ENCODE measurements at regions not wholly inside any gene's neighbourhood (a gene's known extent, or its start where the extent isn't known, plus 50 kb on each side); places are given as distances from the start of the nearest gene placed in this dataset.
"Not testable (repeated sequence)": the region's sequence is repeated elsewhere in the genome, so short reads cannot be mapped to it uniquely, and the experiment has no call there.

- DNase-seq, result no peak
Observed at GRCh38 chr18:43888598-43888997, 611.3 kb upstream of the SYT4 start.

- no peak for DNase-seq
Observed at GRCh38 chr18:43893001-43893637, 615.8 kb upstream of the SYT4 start.

- no peak for DNase-seq
Observed at GRCh38 chr18:43904209-43904837, 627.0 kb upstream of the SYT4 start.

- no peak for DNase-seq
Observed at GRCh38 chr18:43914018-43914417, 636.7 kb upstream of the SYT4 start.

- no peak for DNase-seq
Observed at GRCh38 chr18:43916984-43917383, 639.7 kb upstream of the SYT4 start.

- no peak for DNase-seq
Observed at GRCh38 chr18:43917520-43917919, 640.2 kb upstream of the SYT4 start.

GRCh38 chr18:43919551-43919950 is 642.3 kb upstream of the SYT4 start:
- DNase-seq, result peak in 1 of 2 experiments; percentile 33

- no peak for DNase-seq
Observed at GRCh38 chr18:43931439-43931838, 654.1 kb upstream of the SYT4 start.

GRCh38 chr18:43932140-43932539 is 654.9 kb upstream of the SYT4 start:
- no peak for DNase-seq

GRCh38 chr18:43933177-43933576 is 655.9 kb upstream of the SYT4 start:
- no peak for DNase-seq

- DNase-seq, result peak in 1 of 2 experiments; percentile 15
Observed at GRCh38 chr18:43934322-43934721, 657.0 kb upstream of the SYT4 start.

GRCh38 chr18:43934781-43935471 is 657.6 kb upstream of the SYT4 start:
- DNase-seq, result no peak

- DNase-seq, result no peak
Observed at GRCh38 chr18:43936176-43936575, 658.9 kb upstream of the SYT4 start.

- no peak for DNase-seq
Observed at GRCh38 chr18:43949291-43949690, 672.0 kb upstream of the SYT4 start.

- DNase-seq, result no peak
Observed at GRCh38 chr18:43950062-43950461, 672.8 kb upstream of the SYT4 start.

GRCh38 chr18:43952398-43952797 is 675.1 kb upstream of the SYT4 start:
- DNase-seq, result no peak

GRCh38 chr18:43961722-43962121 is 684.4 kb upstream of the SYT4 start:
- no peak for DNase-seq

GRCh38 chr18:43964666-43965065 is 687.4 kb upstream of the SYT4 start:
- DNase-seq, result peak in 1 of 2 experiments; percentile 32

- no peak for DNase-seq
Observed at GRCh38 chr18:43965691-43966090, 688.4 kb upstream of the SYT4 start.

GRCh38 chr18:43970656-43971055 is 693.4 kb upstream of the SYT4 start:
- no peak for DNase-seq

GRCh38 chr18:43978174-43978573 is 700.9 kb upstream of the SYT4 start:
- no peak for DNase-seq

GRCh38 chr18:43982582-43982981 is 698.1 kb upstream of the SETBP1 start:
- no peak for DNase-seq

GRCh38 chr18:43987061-43987460 is 693.6 kb upstream of the SETBP1 start:
- DNase-seq, result not testable (repeated sequence)

GRCh38 chr18:43992741-43993140 is 687.9 kb upstream of the SETBP1 start:
- DNase-seq, result no peak
